ENCODE measurements at regions not wholly inside any gene's neighbourhood (a gene's known extent, or its start where the extent isn't known, plus 50 kb on each side); places are given as distances from the start of the nearest gene placed in this dataset.

DNA sequence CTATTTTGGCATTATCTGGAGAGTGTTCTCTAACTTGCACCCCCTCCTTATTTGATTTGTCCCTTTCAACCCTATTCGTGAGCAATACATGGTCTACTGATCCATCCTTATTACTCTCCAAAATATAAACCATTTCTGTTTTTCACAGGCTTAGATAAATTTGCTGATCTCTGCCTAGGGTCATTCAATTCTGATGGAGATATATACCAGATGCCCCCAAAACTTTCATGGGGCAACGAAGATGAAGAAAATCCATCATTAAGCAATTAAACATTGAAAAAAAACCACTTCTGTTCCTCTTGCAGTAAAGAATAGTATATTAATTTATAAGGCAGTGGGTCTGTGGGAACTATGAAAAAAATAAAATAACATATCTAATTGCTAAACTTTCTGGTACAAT lies 313.4 kb downstream of the CASP12 start:
- H3K4me1 ChIP-seq (ENCODE audit: low read length), result no peaks in the 10 kb centered on the region
- no peak overlapping the region for H3K27ac ChIP-seq (ENCODE audit: low read length)
- H3K27me3 ChIP-seq (ENCODE audit: low read depth, low read length), result no peaks in the 10 kb centered on the region
- no peak overlapping the region for H3K4me2 ChIP-seq (ENCODE audit: low read length)
- H2AFZ ChIP-seq (ENCODE audit: low read depth, low read length), result no peak overlapping the region
- H3K9me3 ChIP-seq (ENCODE audit: insufficient read depth, low read length), result no peaks in the 10 kb centered on the region
- TF ChIP-seq EZH2phosphoT487 (IDR thresholded peaks at IDR 0.05; ENCODE audit: low read depth), result no peak
- TF ChIP-seq, protein P1, sequence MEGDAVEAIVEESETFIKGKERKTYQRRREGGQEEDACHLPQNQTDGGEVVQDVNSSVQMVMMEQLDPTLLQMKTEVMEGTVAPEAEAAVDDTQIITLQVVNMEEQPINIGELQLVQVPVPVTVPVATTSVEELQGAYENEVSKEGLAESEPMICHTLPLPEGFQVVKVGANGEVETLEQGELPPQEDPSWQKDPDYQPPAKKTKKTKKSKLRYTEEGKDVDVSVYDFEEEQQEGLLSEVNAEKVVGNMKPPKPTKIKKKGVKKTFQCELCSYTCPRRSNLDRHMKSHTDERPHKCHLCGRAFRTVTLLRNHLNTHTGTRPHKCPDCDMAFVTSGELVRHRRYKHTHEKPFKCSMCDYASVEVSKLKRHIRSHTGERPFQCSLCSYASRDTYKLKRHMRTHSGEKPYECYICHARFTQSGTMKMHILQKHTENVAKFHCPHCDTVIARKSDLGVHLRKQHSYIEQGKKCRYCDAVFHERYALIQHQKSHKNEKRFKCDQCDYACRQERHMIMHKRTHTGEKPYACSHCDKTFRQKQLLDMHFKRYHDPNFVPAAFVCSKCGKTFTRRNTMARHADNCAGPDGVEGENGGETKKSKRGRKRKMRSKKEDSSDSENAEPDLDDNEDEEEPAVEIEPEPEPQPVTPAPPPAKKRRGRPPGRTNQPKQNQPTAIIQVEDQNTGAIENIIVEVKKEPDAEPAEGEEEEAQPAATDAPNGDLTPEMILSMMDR (IDR thresholded peaks at IDR 0.05; ENCODE audit: low read depth, low read length), result no peak
- H3K79me2 ChIP-seq (ENCODE audit: low read length), result no peaks in the 10 kb centered on the region
- no peak overlapping the region for H3K9ac ChIP-seq (ENCODE audit: low read length)
- H4K20me1 ChIP-seq (ENCODE audit: insufficient read depth, low read length), result no peaks in the 10 kb centered on the region
- H3K36me3 ChIP-seq (replicated peaks; ENCODE audit: low read depth, low read length), result no peaks in the 10 kb centered on the region
- H3K4me3 ChIP-seq (ENCODE audit: low read length), result no peak overlapping the region

DNA sequence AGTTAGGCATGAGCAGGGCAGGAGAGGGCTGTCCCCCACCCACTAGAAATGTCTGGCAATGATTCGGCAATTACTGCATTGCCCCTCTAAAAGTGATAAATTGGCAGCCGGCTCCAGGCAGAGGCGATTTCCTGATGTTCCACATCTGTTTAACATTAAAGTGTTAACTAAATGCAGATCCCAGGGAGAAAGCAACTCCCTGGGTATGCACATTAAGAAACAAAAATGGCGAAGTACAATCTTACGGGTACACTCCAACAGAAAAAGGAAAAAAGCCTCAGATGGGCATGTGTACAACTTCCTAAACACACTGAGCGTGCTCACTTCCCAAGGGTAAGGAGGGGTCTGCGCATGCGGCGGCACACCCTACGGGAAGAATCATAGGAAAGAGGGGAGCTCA lies 314.4 kb downstream of the CASP12 start:
- TF ChIP-seq, protein P1 (IDR thresholded peaks at IDR 0.05; ENCODE audit: low read depth, low read length), result no peak
- no peak for TF ChIP-seq EZH2phosphoT487 (IDR thresholded peaks at IDR 0.05; ENCODE audit: low read depth)
- H3K9ac ChIP-seq (ENCODE audit: low read length), result no peak overlapping the region
- no peaks in the 10 kb centered on the region for H3K27me3 ChIP-seq (ENCODE audit: low read depth, low read length)
- H4K20me1 ChIP-seq (ENCODE audit: insufficient read depth, low read length), result no peaks in the 10 kb centered on the region
- no peak overlapping the region for H2AFZ ChIP-seq (ENCODE audit: low read depth, low read length)
- no peak overlapping the region for H3K4me3 ChIP-seq (ENCODE audit: low read length)
- no peaks in the 10 kb centered on the region for H3K79me2 ChIP-seq (ENCODE audit: low read length)
- H3K27ac ChIP-seq (ENCODE audit: low read length), result no peak overlapping the region
- no peaks in the 10 kb centered on the region for H3K36me3 ChIP-seq (replicated peaks; ENCODE audit: low read depth, low read length)
- H3K4me1 ChIP-seq (ENCODE audit: low read length), result no peaks in the 10 kb centered on the region
- H3K9me3 ChIP-seq (ENCODE audit: insufficient read depth, low read length), result no peaks in the 10 kb centered on the region
- H3K4me2 ChIP-seq (ENCODE audit: low read length), result no peak overlapping the region

DNA sequence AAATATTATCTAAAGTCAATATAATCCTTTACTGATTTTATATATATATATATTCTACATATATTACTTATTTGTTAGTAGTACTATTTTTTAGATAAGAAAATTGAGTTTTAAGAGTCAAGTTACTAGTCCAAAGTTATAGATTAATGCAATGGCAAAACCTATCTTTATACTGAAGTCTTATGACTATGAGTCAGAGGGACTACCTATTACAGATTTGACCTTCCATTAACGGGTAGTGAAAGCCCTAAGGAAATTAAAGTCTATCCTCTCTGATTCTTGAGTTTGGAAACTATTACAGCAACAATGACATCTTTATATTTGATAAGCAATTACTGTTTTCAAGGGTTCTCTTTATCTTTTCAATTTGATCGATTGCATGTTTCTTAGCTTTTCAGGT lies 315.8 kb downstream of the CASP12 start:
- H3K27ac ChIP-seq (ENCODE audit: low read length), result no peak overlapping the region
- H3K4me2 ChIP-seq (ENCODE audit: low read length), result no peak overlapping the region
- H3K9me3 ChIP-seq (ENCODE audit: insufficient read depth, low read length), result no peaks in the 10 kb centered on the region
- no peaks in the 10 kb centered on the region for H3K4me1 ChIP-seq (ENCODE audit: low read length)
- no peak overlapping the region for H3K4me3 ChIP-seq (ENCODE audit: low read length)
- H2AFZ ChIP-seq (ENCODE audit: low read depth, low read length), result no peak overlapping the region
- no peaks in the 10 kb centered on the region for H4K20me1 ChIP-seq (ENCODE audit: insufficient read depth, low read length)
- TF ChIP-seq, protein P1 (IDR thresholded peaks at IDR 0.05; ENCODE audit: low read depth, low read length), result no peak
- TF ChIP-seq EZH2phosphoT487 (IDR thresholded peaks at IDR 0.05; ENCODE audit: low read depth), result no peak
- no peaks in the 10 kb centered on the region for H3K36me3 ChIP-seq (replicated peaks; ENCODE audit: low read depth, low read length)
- no peaks in the 10 kb centered on the region for H3K79me2 ChIP-seq (ENCODE audit: low read length)
- no peaks in the 10 kb centered on the region for H3K27me3 ChIP-seq (ENCODE audit: low read depth, low read length)
- H3K9ac ChIP-seq (ENCODE audit: low read length), result no peak overlapping the region

- TF ChIP-seq, protein P1 (IDR thresholded peaks at IDR 0.05; ENCODE audit: low read depth, low read length), result no peak
- no peak for TF ChIP-seq EZH2phosphoT487 (IDR thresholded peaks at IDR 0.05; ENCODE audit: low read depth)
- Histone ChIP-seq H3K4me2 (ENCODE audit: low read length) (no peak overlapping the region), H3K36me3 (replicated peaks; ENCODE audit: low read depth, low read length) (no peaks in the 10 kb centered on the region), H3K4me1 (ENCODE audit: low read length) (no peaks in the 10 kb centered on the region), H3K9me3 (ENCODE audit: insufficient read depth, low read length) (no peaks in the 10 kb centered on the region), H4K20me1 (ENCODE audit: insufficient read depth, low read length) (no peaks in the 10 kb centered on the region), H3K27me3 (ENCODE audit: low read depth, low read length) (no peaks in the 10 kb centered on the region), H3K79me2 (ENCODE audit: low read length) (no peaks in the 10 kb centered on the region), H3K9ac (ENCODE audit: low read length) (no peak overlapping the region), H2AFZ (ENCODE audit: low read depth, low read length) (peak overlapping the region; percentile 23; the same call in 1 of the 2 replicates), H3K4me3 (ENCODE audit: low read length) (no peak overlapping the region), H3K27ac (ENCODE audit: low read length) (no peak overlapping the region)
Observed at GRCh38 chr11:104581246-104581980, 316.8 kb downstream of the CASP12 start.

All from OCI-LY3 (cell line).